Stomach (tissue), 8 donors: ENCODE measurements at regions not wholly inside any gene's neighbourhood (a gene's known extent, or its start where the extent isn't known, plus 50 kb on each side); places are given as distances from the start of the nearest gene placed in this dataset.

ENCODE experiments used
- DNase-seq, 2 donors: peaks; one replicate each; pipeline versions ENCODE4 v3.0.0 to v3.0.0-alpha.2; 2013 to 2019
- H3K27ac ChIP-seq, 5 donors: fragments of 200-600 bp in 4 of 5; sonication (generic) in 4 of 5; one replicate each; pipeline ENCODE4 v1.5.1; 2013 to 2019; ENCODE audit warnings: mild to moderate bottlenecking in 1 of 5, moderate library complexity in 1 of 5
- H3K27me3 ChIP-seq, 3 donors: fragments of 200-600 bp; sonication (generic); one replicate each; pipeline ENCODE4 v1.5.1; 2017 to 2019; ENCODE audit warnings: mixed run types in 1 of 3
- H3K36me3 ChIP-seq, 4 donors: fragments of 200-600 bp; sonication (generic); 1 replicate in 3 of 4; 2 replicates in 1 of 4; pipeline ENCODE4 v1.5.1; 2016 to 2019
- H3K4me1 ChIP-seq, 4 donors: fragments of 200-600 bp; sonication (generic); one replicate each; pipeline ENCODE4 v1.5.1; 2016 to 2019
- H3K4me3 ChIP-seq, 4 donors: fragments of 200-600 bp; sonication (generic) in 3 of 4; one replicate each; pipeline ENCODE4 v1.5.1; 2016 to 2019; ENCODE audit warnings: mild to moderate bottlenecking in 1 of 4
- H3K9me3 ChIP-seq, 4 donors: fragments of 200-600 bp; sonication (generic); one replicate each; pipeline ENCODE4 v1.5.1; 2016 to 2019
- EP300 ChIP-seq: sonication (generic); formaldehyde crosslinking; IDR thresholded peaks from one replicate; pipeline ENCODE4 v1.6.1; 2017; ENCODE audit warnings: antibody characterized with exemption
- POLR2A ChIP-seq, 4 donors: fragments of 450-650 bp; IDR thresholded peaks; one replicate each; pipeline ENCODE4 v1.6.1; 2016; ENCODE audit warnings: antibody characterized with exemption in 4 of 4, control low read depth in 2 of 4, mild to moderate bottlenecking in 1 of 4, moderate library complexity in 1 of 4
- POLR2AphosphoS5 ChIP-seq, 3 donors: sonication (generic); formaldehyde crosslinking; IDR thresholded peaks; one replicate each; pipeline ENCODE4 v1.6.1; 2016; ENCODE audit warnings: antibody characterized with exemption in 3 of 3
- WGBS, 5 donors: extraction: QIAGEN DNeasy Blood & Tissue Kit in 3 of 5; methylation state at CpG; one replicate each; pipeline versions ENCODE4 v1.1.5 to v1.1.7; 2013 to 2018; 5-methylcytosine and 5-hydroxymethylcytosine counted together
- intact Hi-C: fragments of 100-400 bp; cut with DNase I; formaldehyde crosslinking; loops from one replicate; pipeline ENCODE4 v1.15.1; 2023; ENCODE audit warnings: low total_unique reads
- TF ChIP-seq, protein P1 (sequence below), 7 experiments: fragments of 450-650 bp in 4 of 7; fragments of 200-600 bp in 3 of 7; sonication (generic) in 3 of 7; IDR thresholded peaks; one replicate each; pipeline ENCODE4 v1.5.1; 2016 to 2019; ENCODE audit warnings: antibody characterized with exemption in 7 of 7, control low read depth in 2 of 7, mild to moderate bottlenecking in 1 of 7
- donor health status: healthy with polysubstance abuse.
- donor health status: Bipolar disorder and iron deficiency.
- donor health status: healthy.

DNA sequence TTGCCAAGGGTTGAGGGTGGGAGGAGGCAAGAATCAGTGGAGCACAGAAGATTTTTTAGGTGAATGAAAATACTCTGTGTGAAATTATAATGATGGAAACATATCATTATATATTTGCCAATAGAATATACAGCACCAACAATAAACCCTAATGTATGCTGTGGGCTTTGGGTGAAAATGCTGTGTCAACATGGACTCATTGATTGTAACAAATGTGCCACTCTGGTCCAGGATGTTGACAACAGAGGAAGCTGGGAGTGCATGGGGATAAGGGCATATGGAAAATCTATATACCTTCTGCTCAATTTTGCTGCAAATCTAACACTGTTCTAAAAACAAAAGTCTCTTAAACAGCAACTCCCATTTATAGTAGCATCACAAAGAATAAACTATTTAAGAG lies 114.3 kb downstream of the LYZL1 start:
- Histone ChIP-seq H3K4me3 (no peak overlapping the region), H3K9me3 (no peaks in the 10 kb centered on the region), H3K4me1 (no peaks in the 10 kb centered on the region), H3K27ac (no peak overlapping the region), H3K36me3 (no peaks in the 10 kb centered on the region), H3K27me3 (no peaks in the 10 kb centered on the region)
- DNase-seq: no peak
- TF ChIP-seq POLR2AphosphoS5 (IDR thresholded peaks at IDR 0.05): no peak
- TF ChIP-seq, protein P1, sequence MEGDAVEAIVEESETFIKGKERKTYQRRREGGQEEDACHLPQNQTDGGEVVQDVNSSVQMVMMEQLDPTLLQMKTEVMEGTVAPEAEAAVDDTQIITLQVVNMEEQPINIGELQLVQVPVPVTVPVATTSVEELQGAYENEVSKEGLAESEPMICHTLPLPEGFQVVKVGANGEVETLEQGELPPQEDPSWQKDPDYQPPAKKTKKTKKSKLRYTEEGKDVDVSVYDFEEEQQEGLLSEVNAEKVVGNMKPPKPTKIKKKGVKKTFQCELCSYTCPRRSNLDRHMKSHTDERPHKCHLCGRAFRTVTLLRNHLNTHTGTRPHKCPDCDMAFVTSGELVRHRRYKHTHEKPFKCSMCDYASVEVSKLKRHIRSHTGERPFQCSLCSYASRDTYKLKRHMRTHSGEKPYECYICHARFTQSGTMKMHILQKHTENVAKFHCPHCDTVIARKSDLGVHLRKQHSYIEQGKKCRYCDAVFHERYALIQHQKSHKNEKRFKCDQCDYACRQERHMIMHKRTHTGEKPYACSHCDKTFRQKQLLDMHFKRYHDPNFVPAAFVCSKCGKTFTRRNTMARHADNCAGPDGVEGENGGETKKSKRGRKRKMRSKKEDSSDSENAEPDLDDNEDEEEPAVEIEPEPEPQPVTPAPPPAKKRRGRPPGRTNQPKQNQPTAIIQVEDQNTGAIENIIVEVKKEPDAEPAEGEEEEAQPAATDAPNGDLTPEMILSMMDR (IDR thresholded peaks at IDR 0.05): no peak
- TF ChIP-seq POLR2A (IDR thresholded peaks at IDR 0.05): no peak
- TF ChIP-seq EP300: no peak
- intact Hi-C loops: no loop called here

DNA sequence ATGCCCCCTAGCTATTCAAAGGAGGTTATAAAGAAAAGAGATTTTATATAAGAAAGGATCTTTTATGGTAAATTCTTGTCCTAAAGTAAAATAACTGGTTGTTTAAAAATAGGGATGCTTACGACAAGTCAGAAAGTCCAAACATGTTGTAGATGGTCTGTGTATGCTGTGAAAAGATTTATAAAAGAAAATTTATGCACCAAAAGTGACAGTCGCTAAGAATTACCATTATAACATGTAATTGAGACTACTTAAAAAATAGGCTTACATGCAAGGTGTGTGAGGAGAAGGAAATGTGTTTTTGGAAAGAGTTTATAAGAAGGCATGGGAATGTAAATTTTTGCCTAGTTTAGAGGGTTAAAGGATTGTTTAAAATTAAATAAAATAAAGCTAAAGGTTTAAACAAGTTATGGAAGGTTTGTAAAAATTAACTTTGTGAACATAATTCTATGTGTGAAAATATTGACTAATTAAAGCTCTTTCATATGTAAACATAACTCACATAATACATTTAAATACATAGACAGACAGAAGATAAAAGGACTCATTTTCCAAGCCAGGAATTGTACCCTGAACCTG lies 118.5 kb downstream of the LYZL1 start:
- intact Hi-C loops: no loop called here
- H3K4me3 ChIP-seq: no peak overlapping the region
- peaks cover 15 to 30% (median 22%) of the 10 kb centered on the region in 4 donors for H3K4me1 ChIP-seq
- 92 to 95% (median 94%) methylated on average over 2 of the region's 2 CpGs for WGBS, 5 donors
- no peaks in the 10 kb centered on the region for H3K27me3 ChIP-seq
- TF ChIP-seq, protein P1 (IDR thresholded peaks at IDR 0.05): no peak
- TF ChIP-seq POLR2AphosphoS5 (IDR thresholded peaks at IDR 0.05) (no peak), EP300 (no peak), POLR2A (IDR thresholded peaks at IDR 0.05) (no peak)
- no peak overlapping the region for H3K27ac ChIP-seq
- H3K36me3 ChIP-seq: no peaks in the 10 kb centered on the region
- no peaks in the 10 kb centered on the region for H3K9me3 ChIP-seq
- no peak for DNase-seq
